ENCODE measurements at regions not wholly inside any gene's neighbourhood (a gene's known extent, or its start where the extent isn't known, plus 50 kb on each side); places are given as distances from the start of the nearest gene placed in this dataset.

DNA sequence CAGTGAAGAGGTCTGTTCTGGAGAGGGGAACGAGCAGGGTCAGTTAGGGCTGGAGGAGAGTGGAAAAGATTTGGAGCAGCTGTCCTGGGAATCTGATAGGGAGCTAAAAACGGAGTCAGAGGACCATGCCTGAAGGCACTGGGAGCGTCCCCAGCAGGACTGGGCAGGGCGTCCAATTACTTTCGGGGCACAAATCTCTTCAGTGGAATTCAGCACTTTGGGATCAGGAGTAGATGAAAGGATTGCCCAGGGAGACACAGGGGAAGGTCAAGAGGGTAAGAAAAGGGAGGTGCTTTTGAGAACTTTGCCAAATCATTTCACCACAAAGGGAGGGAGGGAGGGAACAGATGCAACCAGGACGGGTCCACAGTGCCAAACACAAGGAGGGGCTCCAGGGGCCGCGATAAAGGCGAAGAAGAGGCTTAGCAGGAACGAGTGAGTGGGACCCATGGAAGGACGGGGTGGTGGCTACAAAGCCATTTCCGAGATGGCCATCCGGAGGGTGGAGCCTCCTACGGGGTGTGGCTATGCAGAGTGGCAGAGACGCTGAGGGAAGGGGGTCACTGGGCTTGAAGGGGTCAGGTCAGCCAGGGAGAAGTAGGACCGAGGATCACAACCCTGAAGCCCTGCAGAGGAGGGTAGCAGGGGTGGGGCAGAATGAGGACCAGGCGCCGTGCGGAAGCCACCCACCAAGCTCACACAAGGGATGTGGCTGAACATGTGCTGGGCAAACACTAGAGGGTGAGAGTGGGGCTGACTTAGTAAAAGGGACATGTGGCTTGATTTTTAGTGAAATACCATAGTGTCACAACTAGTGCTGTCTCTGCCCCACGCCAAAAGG lies 180.0 kb upstream of the RREB1 start:
- no peak for TF ChIP-seq POLR2A (IDR thresholded peaks at IDR 0.05)
- TF ChIP-seq, protein P1, sequence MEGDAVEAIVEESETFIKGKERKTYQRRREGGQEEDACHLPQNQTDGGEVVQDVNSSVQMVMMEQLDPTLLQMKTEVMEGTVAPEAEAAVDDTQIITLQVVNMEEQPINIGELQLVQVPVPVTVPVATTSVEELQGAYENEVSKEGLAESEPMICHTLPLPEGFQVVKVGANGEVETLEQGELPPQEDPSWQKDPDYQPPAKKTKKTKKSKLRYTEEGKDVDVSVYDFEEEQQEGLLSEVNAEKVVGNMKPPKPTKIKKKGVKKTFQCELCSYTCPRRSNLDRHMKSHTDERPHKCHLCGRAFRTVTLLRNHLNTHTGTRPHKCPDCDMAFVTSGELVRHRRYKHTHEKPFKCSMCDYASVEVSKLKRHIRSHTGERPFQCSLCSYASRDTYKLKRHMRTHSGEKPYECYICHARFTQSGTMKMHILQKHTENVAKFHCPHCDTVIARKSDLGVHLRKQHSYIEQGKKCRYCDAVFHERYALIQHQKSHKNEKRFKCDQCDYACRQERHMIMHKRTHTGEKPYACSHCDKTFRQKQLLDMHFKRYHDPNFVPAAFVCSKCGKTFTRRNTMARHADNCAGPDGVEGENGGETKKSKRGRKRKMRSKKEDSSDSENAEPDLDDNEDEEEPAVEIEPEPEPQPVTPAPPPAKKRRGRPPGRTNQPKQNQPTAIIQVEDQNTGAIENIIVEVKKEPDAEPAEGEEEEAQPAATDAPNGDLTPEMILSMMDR (IDR thresholded peaks at IDR 0.05), result no peak
